GM10266 (cell line): ENCODE measurements at regions not wholly inside any gene's neighbourhood (a gene's known extent, or its start where the extent isn't known, plus 50 kb on each side); places are given as distances from the start of the nearest gene placed in this dataset.

ENCODE experiments used
- DNase-seq: peaks from one replicate; pipeline ENCODE4 v3.0.0; 2012; ENCODE audit errors: extremely low spot score
- CTCF ChIP-seq: IDR thresholded peaks from 2 replicates; pipeline ENCODE4 v1.5.1; 2012; ENCODE audit warnings: mild to moderate bottlenecking, low read depth; ENCODE audit not compliant: control insufficient read depth, insufficient read depth; ENCODE audit errors: missing control alignments

DNA sequence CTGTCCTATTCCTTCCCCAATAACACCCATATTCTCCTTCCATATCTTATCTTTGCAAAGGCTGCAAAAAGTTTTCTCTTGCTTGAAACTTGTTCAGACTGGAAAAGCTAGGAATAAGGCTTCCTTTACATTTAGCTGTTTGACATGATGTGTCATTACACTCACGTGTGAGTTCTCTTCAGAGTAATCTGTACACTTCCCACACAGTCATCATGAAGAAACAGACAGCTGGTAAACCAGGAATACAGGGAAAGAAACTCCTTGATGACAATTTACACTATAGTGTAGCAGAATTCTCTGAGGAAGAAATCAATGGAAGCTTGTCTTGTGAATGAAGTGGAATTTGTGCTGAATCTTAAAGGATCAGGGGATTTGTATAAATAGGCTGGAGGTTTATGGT, 628.6 kb upstream of the CDH2 start:
- no peak for TF ChIP-seq CTCF
- no peak for DNase-seq

- no peak for TF ChIP-seq CTCF
- DNase-seq, result no peak
Observed at GRCh38 chr18:28804512-28805202, 627.7 kb upstream of the CDH2 start.

GRCh38 chr18:28802546-28802945, 625.6 kb upstream of the CDH2 start:
- no peak for TF ChIP-seq CTCF
- DNase-seq, result no peak

GRCh38 chr18:28801876-28802275, 624.9 kb upstream of the CDH2 start:
- TF ChIP-seq CTCF, result no peak

GRCh38 chr18:28794459-28795245, 617.7 kb upstream of the CDH2 start:
- no peak for DNase-seq
- TF ChIP-seq CTCF, result no peak

More at GRCh38 chr18:28801876-28802275, 624.9 kb upstream of the CDH2 start:
- no peak for DNase-seq

DNA sequence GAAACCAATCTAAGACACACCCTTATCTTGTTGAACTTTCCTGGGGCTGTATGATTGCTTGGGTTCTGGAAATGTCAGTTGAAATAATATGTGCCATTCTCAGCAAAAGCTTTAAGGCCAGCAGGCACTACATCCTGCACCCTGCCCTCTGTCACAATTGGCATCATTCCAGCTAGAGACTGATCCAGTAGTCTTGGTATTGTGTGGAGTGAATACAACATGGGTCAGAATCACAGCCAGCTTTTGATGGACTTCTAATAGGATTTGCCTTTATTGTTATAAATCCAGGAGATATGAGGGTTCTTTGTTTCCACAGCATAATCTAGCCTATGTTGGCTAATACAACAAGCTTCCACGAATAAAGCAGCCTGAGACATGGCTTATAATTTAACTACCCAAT, 617.0 kb upstream of the CDH2 start:
- no peak for TF ChIP-seq CTCF

More for the DNA sequence above, 617.0 kb upstream of the CDH2 start:
- DNase-seq, result no peak
